C4-2B (cell line): ENCODE measurements at regions not wholly inside any gene's neighbourhood (a gene's known extent, or its start where the extent isn't known, plus 50 kb on each side); places are given as distances from the start of the nearest gene placed in this dataset.

ENCODE experiments used
- H3K27ac ChIP-seq: fragments of 450-650 bp; 2 replicates; pipeline ENCODE4 v1.5.1; 2017
- ZFX ChIP-seq: fragments of 450-650 bp; IDR thresholded peaks from 2 replicates; pipeline ENCODE4 v1.6.1; 2017
- TF ChIP-seq, protein P1 (sequence below): fragments of 450-650 bp; conservative IDR thresholded peaks from 2 replicates; pipeline ENCODE4 v1.5.1; 2017; ENCODE audit warnings: mild to moderate bottlenecking

DNA sequence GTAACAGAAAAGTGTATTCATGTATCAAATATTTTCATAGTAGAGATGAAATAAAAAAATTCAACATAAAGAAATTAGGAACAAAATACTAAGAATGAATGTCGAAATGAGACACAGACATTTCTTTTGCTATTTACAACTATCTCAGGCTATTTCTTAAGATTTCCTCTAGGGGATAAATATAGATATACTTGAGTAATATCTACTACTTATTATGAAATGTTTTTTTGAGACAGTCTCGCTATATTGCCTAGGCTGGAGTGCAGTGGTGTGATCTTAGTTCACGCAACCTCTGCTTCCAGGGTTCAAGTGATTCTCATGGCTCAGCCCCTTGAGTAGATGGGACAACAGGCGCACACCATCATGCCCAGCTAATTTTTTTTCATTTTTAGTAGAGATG is 326.1 kb downstream of the RNF144A start:
- no peak overlapping the region for H3K27ac ChIP-seq
- TF ChIP-seq ZFX: no peak
- TF ChIP-seq, protein P1, sequence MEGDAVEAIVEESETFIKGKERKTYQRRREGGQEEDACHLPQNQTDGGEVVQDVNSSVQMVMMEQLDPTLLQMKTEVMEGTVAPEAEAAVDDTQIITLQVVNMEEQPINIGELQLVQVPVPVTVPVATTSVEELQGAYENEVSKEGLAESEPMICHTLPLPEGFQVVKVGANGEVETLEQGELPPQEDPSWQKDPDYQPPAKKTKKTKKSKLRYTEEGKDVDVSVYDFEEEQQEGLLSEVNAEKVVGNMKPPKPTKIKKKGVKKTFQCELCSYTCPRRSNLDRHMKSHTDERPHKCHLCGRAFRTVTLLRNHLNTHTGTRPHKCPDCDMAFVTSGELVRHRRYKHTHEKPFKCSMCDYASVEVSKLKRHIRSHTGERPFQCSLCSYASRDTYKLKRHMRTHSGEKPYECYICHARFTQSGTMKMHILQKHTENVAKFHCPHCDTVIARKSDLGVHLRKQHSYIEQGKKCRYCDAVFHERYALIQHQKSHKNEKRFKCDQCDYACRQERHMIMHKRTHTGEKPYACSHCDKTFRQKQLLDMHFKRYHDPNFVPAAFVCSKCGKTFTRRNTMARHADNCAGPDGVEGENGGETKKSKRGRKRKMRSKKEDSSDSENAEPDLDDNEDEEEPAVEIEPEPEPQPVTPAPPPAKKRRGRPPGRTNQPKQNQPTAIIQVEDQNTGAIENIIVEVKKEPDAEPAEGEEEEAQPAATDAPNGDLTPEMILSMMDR: no peak

DNA sequence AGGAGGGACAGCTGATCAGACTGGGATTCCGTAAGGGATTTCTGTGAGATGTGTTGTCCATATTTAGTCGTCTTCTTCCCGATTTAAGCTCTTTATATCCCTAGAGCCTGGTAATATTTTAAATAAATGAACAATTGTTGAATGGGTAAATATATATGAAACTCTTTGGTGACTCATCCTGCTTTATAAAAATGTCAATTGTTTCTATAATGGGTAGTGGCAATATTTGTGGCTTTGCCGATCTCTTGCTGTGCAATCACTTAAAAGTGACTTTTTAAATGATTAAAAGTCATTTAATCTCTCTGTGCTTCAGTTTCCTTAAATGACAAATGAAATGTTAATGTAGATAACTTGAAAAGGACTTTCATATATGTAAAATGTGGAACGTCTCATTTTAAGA is 339.2 kb downstream of the RNF144A start:
- TF ChIP-seq, protein P1: no peak
- no peak for TF ChIP-seq ZFX
- H3K27ac ChIP-seq: no peak overlapping the region

DNA sequence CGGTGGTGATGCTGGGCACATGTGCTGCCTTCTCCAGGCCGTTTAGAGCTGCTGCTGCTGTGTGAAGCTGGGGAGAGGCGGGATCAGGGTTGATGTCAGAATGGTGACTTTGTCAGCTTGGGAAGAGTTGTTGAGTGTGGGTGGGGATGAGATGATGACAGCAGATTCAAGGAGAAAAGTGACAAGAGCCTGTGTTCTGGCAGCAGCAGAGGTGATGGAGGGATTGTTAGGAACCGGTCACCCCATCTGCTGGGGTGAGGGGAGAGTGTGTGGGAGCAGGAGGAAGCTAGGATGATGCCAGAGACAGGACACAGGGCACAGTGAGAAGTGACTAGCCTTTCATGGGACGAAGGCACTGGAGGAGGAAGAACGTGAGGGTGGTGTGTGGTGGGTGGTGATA is 345.5 kb downstream of the RNF144A start:
- no peak for TF ChIP-seq ZFX
- TF ChIP-seq, protein P1: no peak

DNA sequence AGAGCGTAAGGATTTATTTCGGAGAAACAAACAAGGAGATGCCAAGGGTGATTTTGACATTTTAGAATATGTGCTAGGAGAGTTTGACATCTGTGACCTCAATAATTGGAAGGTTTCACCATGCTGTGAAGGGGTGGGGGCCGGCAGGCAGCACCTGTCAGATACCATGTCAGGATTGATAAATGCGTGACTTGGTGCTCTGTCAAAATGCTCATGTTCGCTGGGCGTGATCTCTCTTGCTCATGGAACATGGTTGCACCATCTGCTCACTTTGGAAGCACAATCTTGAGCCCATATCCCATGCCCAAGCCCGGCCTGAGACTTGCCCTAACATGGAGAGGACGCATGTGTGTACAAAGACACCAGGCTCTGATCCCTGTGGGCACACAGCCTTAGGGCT is 347.6 kb downstream of the RNF144A start:
- TF ChIP-seq, protein P1: no peak
- TF ChIP-seq ZFX: no peak
- H3K27ac ChIP-seq: no peak overlapping the region

More for the DNA sequence above, 345.5 kb downstream of the RNF144A start:
- H3K27ac ChIP-seq: no peak overlapping the region

DNA sequence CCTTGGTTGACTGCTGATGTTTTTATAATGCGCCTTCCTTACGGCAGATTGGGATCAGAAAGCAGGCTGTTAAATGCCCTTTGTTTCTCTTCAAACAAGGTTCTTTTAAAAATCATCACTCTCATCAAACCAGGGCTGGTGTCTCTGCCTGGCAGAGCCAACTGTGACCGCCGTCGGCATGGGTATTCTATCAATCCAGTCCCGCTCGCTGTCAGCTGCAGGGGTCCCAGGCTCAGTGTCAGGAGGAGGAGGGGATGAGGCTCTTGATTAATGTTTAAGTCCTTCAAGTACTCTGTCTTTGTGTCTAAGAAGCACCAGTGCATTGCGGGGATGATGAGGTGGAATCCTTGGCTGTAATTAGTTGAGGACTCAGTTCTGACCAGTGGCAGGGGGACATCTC is 348.1 kb downstream of the RNF144A start:
- TF ChIP-seq ZFX: no peak
- TF ChIP-seq, protein P1: no peak
- H3K27ac ChIP-seq: no peak overlapping the region

DNA sequence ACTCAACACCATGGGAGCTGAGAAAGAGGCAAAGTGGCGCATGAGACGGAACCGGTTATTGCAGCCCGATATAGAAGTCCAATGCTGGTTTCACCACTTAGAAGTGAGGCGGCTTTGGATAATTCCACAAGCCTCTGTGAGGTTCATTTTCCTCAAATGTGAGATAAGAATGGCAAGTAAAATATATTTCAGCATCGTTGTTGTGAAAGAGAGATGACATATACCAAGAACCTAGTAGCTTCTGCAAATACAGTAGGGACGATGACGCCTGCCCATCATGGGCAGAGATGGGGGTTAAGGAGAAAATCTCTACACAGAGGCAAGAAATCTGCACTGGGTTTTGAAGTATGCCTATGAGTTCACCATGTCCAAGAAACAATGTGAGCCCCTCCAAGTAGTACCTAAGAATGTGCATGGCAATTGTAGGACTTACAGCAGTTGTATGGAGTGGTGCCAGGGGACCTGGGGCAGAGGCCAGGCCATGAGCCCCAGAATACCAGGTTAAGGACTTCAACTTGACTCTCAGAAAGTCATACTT is 352.0 kb downstream of the RNF144A start:
- TF ChIP-seq, protein P1: no peak
- no peak for TF ChIP-seq ZFX
- no peak overlapping the region for H3K27ac ChIP-seq

DNA sequence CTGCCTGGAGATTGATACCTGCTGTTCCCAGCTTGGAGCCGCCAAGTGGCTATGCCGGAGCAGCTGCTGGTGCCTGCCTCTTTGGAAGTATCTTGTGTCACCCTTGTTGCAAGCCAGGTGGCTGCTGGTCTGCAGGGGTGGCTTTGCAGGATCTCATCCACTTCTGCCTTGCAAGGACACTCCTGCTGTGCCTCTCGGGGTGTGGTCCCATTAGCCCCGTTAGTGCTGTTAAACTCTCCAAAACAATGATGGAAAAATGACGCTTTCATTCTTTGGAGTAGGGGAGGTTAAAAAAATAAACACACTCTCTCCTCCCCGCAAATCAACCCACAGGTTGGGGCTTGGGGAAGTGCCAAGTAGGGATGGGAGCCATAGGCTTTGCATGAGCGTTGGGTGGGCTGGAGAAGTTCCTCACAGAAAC is 352.8 kb downstream of the RNF144A start:
- no peak overlapping the region for H3K27ac ChIP-seq
- no peak for TF ChIP-seq ZFX
- TF ChIP-seq, protein P1: no peak
